ENCODE measurements at regions not wholly inside any gene's neighbourhood (a gene's known extent, or its start where the extent isn't known, plus 50 kb on each side); places are given as distances from the start of the nearest gene placed in this dataset.
"Not testable (repeated sequence)": the region's sequence is repeated elsewhere in the genome, so short reads cannot be mapped to it uniquely, and the experiment has no call there.

DNA sequence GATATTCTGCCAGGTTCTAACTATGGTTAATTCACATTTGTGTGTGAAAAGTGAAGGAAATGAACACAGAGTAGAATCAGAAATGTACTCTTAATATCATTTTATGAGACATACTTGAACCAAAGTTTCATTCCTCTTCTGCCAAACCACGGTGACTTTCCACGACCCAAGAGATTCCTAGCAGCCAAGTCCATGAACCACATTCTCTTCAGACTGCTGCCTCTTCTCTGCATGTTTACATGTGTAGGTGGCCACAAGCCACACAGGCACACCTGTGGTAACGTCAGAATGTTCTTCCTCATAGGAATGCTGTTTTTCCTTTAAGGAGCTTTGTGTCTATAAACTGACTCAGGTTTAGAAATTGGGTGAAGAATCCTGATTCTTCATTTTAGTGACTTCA is 1411.2 kb downstream of the RAPGEF2 start:
- no peak overlapping the region for H3K4me3 ChIP-seq (ENCODE audit: control insufficient read depth, low read depth, low read length)
- TF ChIP-seq, protein P1, sequence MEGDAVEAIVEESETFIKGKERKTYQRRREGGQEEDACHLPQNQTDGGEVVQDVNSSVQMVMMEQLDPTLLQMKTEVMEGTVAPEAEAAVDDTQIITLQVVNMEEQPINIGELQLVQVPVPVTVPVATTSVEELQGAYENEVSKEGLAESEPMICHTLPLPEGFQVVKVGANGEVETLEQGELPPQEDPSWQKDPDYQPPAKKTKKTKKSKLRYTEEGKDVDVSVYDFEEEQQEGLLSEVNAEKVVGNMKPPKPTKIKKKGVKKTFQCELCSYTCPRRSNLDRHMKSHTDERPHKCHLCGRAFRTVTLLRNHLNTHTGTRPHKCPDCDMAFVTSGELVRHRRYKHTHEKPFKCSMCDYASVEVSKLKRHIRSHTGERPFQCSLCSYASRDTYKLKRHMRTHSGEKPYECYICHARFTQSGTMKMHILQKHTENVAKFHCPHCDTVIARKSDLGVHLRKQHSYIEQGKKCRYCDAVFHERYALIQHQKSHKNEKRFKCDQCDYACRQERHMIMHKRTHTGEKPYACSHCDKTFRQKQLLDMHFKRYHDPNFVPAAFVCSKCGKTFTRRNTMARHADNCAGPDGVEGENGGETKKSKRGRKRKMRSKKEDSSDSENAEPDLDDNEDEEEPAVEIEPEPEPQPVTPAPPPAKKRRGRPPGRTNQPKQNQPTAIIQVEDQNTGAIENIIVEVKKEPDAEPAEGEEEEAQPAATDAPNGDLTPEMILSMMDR (conservative IDR thresholded peaks at IDR 0.05; ENCODE audit: control insufficient read depth, insufficient read depth, low read depth, low read length) = no peak
- DNase-seq (ENCODE audit: low read depth) = no peak

DNA sequence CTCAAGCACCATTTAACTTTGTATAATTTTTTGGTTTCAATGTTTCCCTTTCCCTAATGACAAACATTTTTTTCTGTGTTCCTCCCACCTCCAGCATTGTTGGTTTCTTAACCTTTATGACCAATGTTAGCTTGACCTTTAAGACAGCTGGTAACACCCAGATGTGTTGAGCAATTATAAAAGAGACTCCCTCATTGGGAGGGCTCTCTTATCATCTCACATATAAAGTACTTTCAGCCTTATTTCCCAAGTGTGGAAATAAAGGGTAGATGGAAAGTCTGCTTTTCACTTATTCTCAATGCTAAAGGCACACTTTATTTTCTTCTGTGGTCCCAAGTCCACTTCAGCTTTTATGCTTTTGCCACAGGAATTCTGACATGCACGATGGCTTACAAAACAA is 1420.4 kb downstream of the RAPGEF2 start:
- H3K4me3 ChIP-seq (ENCODE audit: control insufficient read depth, low read depth, low read length) = no peak overlapping the region
- no peak for DNase-seq (ENCODE audit: low read depth)
- TF ChIP-seq, protein P1 (conservative IDR thresholded peaks at IDR 0.05; ENCODE audit: control insufficient read depth, insufficient read depth, low read depth, low read length) = no peak

DNA sequence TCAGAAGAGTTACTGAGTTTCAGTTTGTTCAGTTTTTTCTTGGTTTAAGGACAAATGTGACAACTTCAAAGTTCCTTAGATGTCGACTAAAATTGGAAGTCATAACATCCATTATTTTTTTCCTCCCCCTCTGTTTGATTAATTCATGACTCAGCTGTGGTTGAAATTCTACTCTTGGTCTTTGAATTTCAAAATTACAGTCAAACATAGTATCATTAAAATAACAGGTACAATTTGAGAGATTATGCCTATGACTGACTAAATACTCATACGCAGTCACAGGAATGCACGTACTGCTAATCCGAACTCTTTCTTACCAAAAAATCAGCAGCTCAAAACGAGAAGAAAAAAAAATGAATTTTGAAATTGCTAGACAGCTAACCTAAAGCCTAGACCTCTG is 1434.8 kb downstream of the RAPGEF2 start:
- H3K4me3 ChIP-seq (ENCODE audit: control insufficient read depth, low read depth, low read length) = no peak overlapping the region
- TF ChIP-seq, protein P1 (conservative IDR thresholded peaks at IDR 0.05; ENCODE audit: control insufficient read depth, insufficient read depth, low read depth, low read length) = no peak
- no peak for DNase-seq (ENCODE audit: low read depth)

DNA sequence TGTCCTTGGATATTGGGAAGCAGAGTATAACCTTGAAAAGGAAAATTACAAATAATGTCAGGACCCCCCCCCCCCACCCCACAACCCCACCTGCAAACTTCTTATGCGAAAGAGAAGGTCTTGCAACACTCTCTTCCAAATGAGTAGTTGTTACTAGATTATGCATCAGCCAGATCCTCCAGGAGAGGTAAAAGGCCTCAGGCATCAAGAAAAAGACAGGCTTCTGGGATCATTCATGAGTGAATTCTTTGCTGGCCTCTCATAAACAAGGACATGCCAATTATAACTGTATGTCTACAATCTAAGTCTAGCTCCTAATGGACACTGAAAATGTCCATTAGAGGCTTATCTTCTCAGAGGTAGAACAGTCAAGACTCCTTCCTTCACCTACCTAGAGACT is 1443.3 kb downstream of the RAPGEF2 start:
- DNase-seq (ENCODE audit: low read depth) = no peak
- no peak overlapping the region for H3K4me3 ChIP-seq (ENCODE audit: control insufficient read depth, low read depth, low read length)
- TF ChIP-seq, protein P1 (conservative IDR thresholded peaks at IDR 0.05; ENCODE audit: control insufficient read depth, insufficient read depth, low read depth, low read length) = no peak

DNA sequence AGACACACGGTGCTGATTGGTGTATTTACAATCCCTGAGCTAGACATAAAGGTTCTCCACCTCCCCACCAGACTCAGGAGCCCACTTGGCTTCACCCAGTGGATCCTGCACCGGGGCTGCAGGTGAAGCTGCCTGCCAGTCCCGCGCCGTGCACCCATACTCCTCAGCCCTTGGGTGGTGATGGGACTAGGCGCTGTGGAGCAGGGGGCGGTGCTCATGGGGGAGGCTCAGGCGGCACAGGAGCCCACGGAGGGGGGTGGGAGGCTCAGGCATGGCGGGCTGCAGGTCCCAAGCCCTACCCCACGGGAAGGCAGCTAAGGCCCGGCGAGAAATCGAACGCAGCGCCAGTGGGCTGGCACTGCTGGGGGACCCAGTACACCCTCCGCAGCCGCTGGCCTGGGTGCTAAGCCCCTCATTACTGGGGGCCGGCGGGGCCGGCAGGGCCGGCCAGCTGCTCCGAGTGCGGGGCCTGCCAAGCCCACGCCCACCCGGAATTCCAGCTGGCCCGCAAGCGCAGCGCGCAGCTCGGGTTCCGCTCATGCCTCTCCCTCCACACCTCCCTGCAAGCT is 1447.2 kb downstream of the RAPGEF2 start:
- not testable (repeated sequence) for H3K4me3 ChIP-seq (ENCODE audit: control insufficient read depth, low read depth, low read length)

DNA sequence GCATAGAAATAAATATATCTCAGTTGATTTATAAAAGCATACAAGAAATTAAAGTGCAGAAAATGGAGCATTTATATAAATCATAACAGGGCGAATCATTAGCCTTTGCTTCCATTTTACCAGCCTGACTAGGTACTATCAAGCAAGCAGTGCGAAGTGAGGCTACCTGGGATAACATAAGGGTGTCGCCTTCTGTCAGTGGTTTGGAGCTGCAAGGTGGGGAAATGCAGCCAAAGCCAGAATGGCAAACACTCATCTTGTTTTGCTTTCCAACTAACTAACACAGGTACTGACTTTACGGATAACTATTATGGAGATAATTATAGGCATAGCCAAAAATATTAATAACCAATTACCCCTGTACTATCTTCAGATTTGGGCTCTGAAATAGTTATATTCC is 1459.8 kb downstream of the RAPGEF2 start:
- TF ChIP-seq, protein P1 (conservative IDR thresholded peaks at IDR 0.05; ENCODE audit: control insufficient read depth, insufficient read depth, low read depth, low read length) = no peak
- DNase-seq (ENCODE audit: low read depth) = no peak
- no peak overlapping the region for H3K4me3 ChIP-seq (ENCODE audit: control insufficient read depth, low read depth, low read length)

More for the DNA sequence above, 1447.2 kb downstream of the RAPGEF2 start:
- DNase-seq (ENCODE audit: low read depth) = not testable (repeated sequence)

DNA sequence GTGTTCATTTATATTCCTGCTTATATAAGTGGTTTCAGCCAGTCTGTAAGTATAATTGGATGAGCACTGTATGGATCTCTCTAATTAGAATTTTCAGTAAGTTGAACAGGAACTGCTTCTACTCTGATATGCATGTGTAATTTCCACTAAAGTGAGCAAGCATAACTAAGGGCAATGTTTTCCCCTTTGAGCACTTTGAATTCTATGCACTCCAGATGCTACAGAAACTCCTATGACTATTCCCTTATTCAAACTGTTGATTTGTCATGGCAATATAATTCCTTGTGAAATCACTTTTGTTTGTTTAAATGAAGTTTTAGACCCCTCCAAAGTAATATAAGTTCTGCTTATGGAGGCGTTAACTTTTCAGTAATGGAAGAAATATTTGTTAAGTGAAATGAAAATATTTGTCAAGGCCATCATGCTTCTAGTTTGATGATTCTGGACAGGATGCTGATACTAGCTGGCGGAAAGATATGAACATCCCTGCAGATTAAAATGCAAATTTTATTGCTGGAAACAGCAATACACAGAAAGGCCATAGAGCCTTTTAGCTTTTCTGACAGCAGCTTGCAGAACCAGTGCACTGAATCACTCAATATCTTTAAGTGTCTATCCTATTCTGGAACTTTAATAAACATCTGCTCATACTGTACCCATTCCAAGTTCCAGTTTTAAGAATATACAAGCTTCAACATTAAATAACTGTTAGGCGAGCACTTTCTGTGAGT is 1460.8 kb downstream of the RAPGEF2 start:
- no peak overlapping the region for H3K4me3 ChIP-seq (ENCODE audit: control insufficient read depth, low read depth, low read length)
- TF ChIP-seq, protein P1 (conservative IDR thresholded peaks at IDR 0.05; ENCODE audit: control insufficient read depth, insufficient read depth, low read depth, low read length) = no peak
- no peak for DNase-seq (ENCODE audit: low read depth)

Data from fibroblast of mammary gland (primary cell).